ENCODE measurements at regions not wholly inside any gene's neighbourhood (a gene's known extent, or its start where the extent isn't known, plus 50 kb on each side); places are given as distances from the start of the nearest gene placed in this dataset.

- no peak for DNase-seq (ENCODE audit: low spot score)
- TF ChIP-seq CTCF (IDR thresholded peaks at IDR 0.05; ENCODE audit: extremely low read depth, missing control alignments), result no peak
These were observed 200.5 kb upstream of the DCN start for GRCh38 chr12:91383099-91383498.

GRCh38 chr12:91382081-91382543 lies 199.5 kb upstream of the DCN start:
- peak; percentile 54 for TF ChIP-seq CTCF (IDR thresholded peaks at IDR 0.05; ENCODE audit: extremely low read depth, missing control alignments)
- DNase-seq (ENCODE audit: low spot score), result peak; percentile 40

- DNase-seq (ENCODE audit: low spot score), result peak; percentile 35
These were observed 198.7 kb upstream of the DCN start for GRCh38 chr12:91381309-91381804.

GRCh38 chr12:91380631-91381030 lies 198.0 kb upstream of the DCN start:
- no peak for DNase-seq (ENCODE audit: low spot score)
- TF ChIP-seq CTCF (IDR thresholded peaks at IDR 0.05; ENCODE audit: extremely low read depth, missing control alignments), result no peak

More at GRCh38 chr12:91381309-91381804, 198.7 kb upstream of the DCN start:
- TF ChIP-seq CTCF (IDR thresholded peaks at IDR 0.05; ENCODE audit: extremely low read depth, missing control alignments), result no peak

- TF ChIP-seq CTCF (IDR thresholded peaks at IDR 0.05; ENCODE audit: extremely low read depth, missing control alignments), result no peak
- DNase-seq (ENCODE audit: low spot score), result no peak
These were observed 196.6 kb upstream of the DCN start for GRCh38 chr12:91379051-91379775.

GRCh38 chr12:91377436-91377835 lies 194.8 kb upstream of the DCN start:
- no peak for DNase-seq (ENCODE audit: low spot score)

More at GRCh38 chr12:91377436-91377835, 194.8 kb upstream of the DCN start:
- TF ChIP-seq CTCF (IDR thresholded peaks at IDR 0.05; ENCODE audit: extremely low read depth, missing control alignments), result no peak
